SK-N-SH (cell line): ENCODE measurements at regions not wholly inside any gene's neighbourhood (a gene's known extent, or its start where the extent isn't known, plus 50 kb on each side); places are given as distances from the start of the nearest gene placed in this dataset.

ENCODE experiments used
- CTCF ChIA-PET: fragments of 300-600, 350-600 bp; formaldehyde crosslinking; extraction: SDS; loops from one replicate; lab custom pipeline; 2021; lab: Yijun Ruan, JAX
- POLR2A ChIA-PET: fragments of 350-600 bp; sonication (Branson Sonifier 250); formaldehyde crosslinking; extraction: SDS; loops from one replicate; lab custom pipeline; 2020; ENCODE audit warnings: antibody characterized with exemption, inconsistent platforms; lab: Yijun Ruan, JAX
- DNase-seq: peaks from one replicate; pipeline ENCODE4 v3.0.0; 2012
- H2AFZ ChIP-seq: fragments of 200-600 bp; sonication (generic); 2 replicates; pipeline ENCODE4 v1.8.1; 2016; ENCODE audit warnings: antibody characterized with exemption, mild to moderate bottlenecking, low read depth
- H3F3A ChIP-seq: fragments of 200-600 bp; sonication (generic); replicated peaks from 2 replicates; pipeline ENCODE3; 2016; ENCODE audit warnings: antibody characterized with exemption, mild to moderate bottlenecking; ENCODE audit not compliant: insufficient read depth
- H3K27ac ChIP-seq, 2 experiments: fragments of 200-500 bp in 1 of 2; fragments of 200-600 bp in 1 of 2; sonication (Bioruptor generic) in 1 of 2; sonication (generic), shearing (Covaris generic) in 1 of 2; 2 replicates each; pipeline versions ENCODE4 v1.5.1 to v1.6.1; 2014 to 2016; ENCODE audit warnings: low read depth in 2 of 2, inconsistent platforms in 1 of 2, low read length in 1 of 2, mild to moderate bottlenecking in 1 of 2, mixed read lengths in 1 of 2
- H3K27me3 ChIP-seq: fragments of 200-600 bp; sonication (generic), shearing (Covaris generic); 2 replicates; pipeline ENCODE4 v1.6.1; 2016; ENCODE audit warnings: mixed run types; ENCODE audit not compliant: insufficient read depth
- H3K36me3 ChIP-seq, 2 experiments: fragments of 200-500 bp in 1 of 2; fragments of 200-600 bp in 1 of 2; sonication (Bioruptor generic) in 1 of 2; sonication (generic) in 1 of 2; replicated peaks in 1 of 2; 2 replicates each; pipeline versions ENCODE3 to v1.5.1; 2014 to 2016; ENCODE audit warnings: low read length in 1 of 2, mild to moderate bottlenecking in 1 of 2; ENCODE audit not compliant: insufficient read depth in 2 of 2, control insufficient read depth in 1 of 2
- H3K4me1 ChIP-seq, 2 experiments: fragments of 200-500 bp in 1 of 2; fragments of 200-600 bp in 1 of 2; sonication (Bioruptor generic) in 1 of 2; sonication (generic), shearing (Covaris generic) in 1 of 2; 2 replicates each; pipeline versions ENCODE4 v1.5.1 to v1.6.1; 2014 to 2016; ENCODE audit warnings: low read depth in 1 of 2, low read length in 1 of 2, mixed run types in 1 of 2; ENCODE audit not compliant: insufficient read depth in 2 of 2, control insufficient read depth in 1 of 2
- H3K4me2 ChIP-seq: fragments of 200-600 bp; sonication (generic), shearing (Covaris generic); 2 replicates; pipeline ENCODE4 v1.6.1; 2017; ENCODE audit warnings: mixed run types
- H3K4me3 ChIP-seq, 2 experiments: fragments of 200-500 bp in 1 of 2; fragments of 200-600 bp in 1 of 2; sonication (Bioruptor generic) in 1 of 2; sonication (generic), shearing (Covaris generic) in 1 of 2; 2 replicates each; pipeline versions ENCODE4 v1.5.1 to v1.8.1; 2014 to 2016; ENCODE audit warnings: low read depth in 2 of 2, inconsistent platforms in 1 of 2, low read length in 1 of 2, mild to moderate bottlenecking in 1 of 2, mixed read lengths in 1 of 2, moderate library complexity in 1 of 2
- H3K79me2 ChIP-seq: fragments of 200-600 bp; sonication (generic); 2 replicates; pipeline ENCODE4 v1.8.1; 2017; ENCODE audit warnings: mild to moderate bottlenecking; ENCODE audit not compliant: insufficient read depth
- H3K9ac ChIP-seq: fragments of 200-600 bp; sonication (generic); 2 replicates; pipeline ENCODE4 v1.6.1; 2017; ENCODE audit warnings: mixed run types
- H3K9me2 ChIP-seq: fragments of 200-600 bp; sonication (generic); 2 replicates; pipeline ENCODE4 v1.6.1; 2017; ENCODE audit warnings: mixed run types
- H3K9me3 ChIP-seq: fragments of 200-600 bp; sonication (generic); 2 replicates; pipeline ENCODE4 v1.6.1; 2017; ENCODE audit warnings: mixed run types, mild to moderate bottlenecking, moderate library complexity
- H4K20me1 ChIP-seq: fragments of 200-600 bp; sonication (generic); 2 replicates; pipeline ENCODE4 v1.6.1; 2017; ENCODE audit warnings: mild to moderate bottlenecking, mixed run types; ENCODE audit not compliant: insufficient read depth
- CHD2 ChIP-seq: fragments of 150-350 bp; IDR thresholded peaks from 2 replicates; pipeline ENCODE4 v1.6.1; 2018; ENCODE audit warnings: low read length; ENCODE audit not compliant: partially characterized antibody
- ELF1 ChIP-seq: IDR thresholded peaks from 2 replicates; pipeline ENCODE4 v1.4.0; 2012
- EP300 ChIP-seq, 2 experiments: IDR thresholded peaks; 2 replicates each; pipeline versions ENCODE4 v1.4.0 to v1.6.1; 2012; ENCODE audit warnings: borderline replicate concordance in 1 of 2, low read depth in 1 of 2, low read length in 1 of 2
- EZH2phosphoT487 ChIP-seq: fragments of 200-600 bp; sonication (generic); IDR thresholded peaks from 2 replicates; pipeline ENCODE4 v1.6.1; 2017; ENCODE audit warnings: low read depth, mixed run types, mild to moderate bottlenecking, antibody characterized with exemption, moderate library complexity, borderline replicate concordance
- GABPA ChIP-seq: IDR thresholded peaks from 2 replicates; pipeline ENCODE4 v1.4.0; 2012; ENCODE audit warnings: low read depth, mild to moderate bottlenecking
- GATA2 ChIP-seq: sonication (generic); formaldehyde crosslinking; IDR thresholded peaks from 2 replicates; pipeline ENCODE4 v1.5.0; 2020; ENCODE audit warnings: mild to moderate bottlenecking, missing genetic modification reagents
- MAX ChIP-seq: IDR thresholded peaks from 2 replicates; pipeline ENCODE4 v1.4.0; 2012; ENCODE audit warnings: low read depth
- MEF2A ChIP-seq: IDR thresholded peaks from 2 replicates; pipeline ENCODE4 v1.4.0; 2012; ENCODE audit warnings: low read depth, borderline replicate concordance
- MXI1 ChIP-seq: IDR thresholded peaks from 2 replicates; pipeline ENCODE4 v1.6.1; 2012; ENCODE audit warnings: mild to moderate bottlenecking, low read depth, low read length, improper control_type of control experiment
- NFIC ChIP-seq: IDR thresholded peaks from 2 replicates; pipeline ENCODE4 v1.4.0; 2012; ENCODE audit warnings: borderline replicate concordance
- POLR2AphosphoS5 ChIP-seq: IDR thresholded peaks from 2 replicates; pipeline ENCODE4 v1.6.1; 2012; ENCODE audit warnings: low read depth, low read length
- RAD21 ChIP-seq: IDR thresholded peaks from 2 replicates; pipeline ENCODE4 v1.6.1; 2012; ENCODE audit warnings: mild to moderate bottlenecking, low read length
- RCOR1 ChIP-seq: fragments of 150-350 bp; IDR thresholded peaks from 2 replicates; pipeline ENCODE4 v1.6.1; 2017; ENCODE audit warnings: antibody characterized with exemption, low read length
- SMC3 ChIP-seq: IDR thresholded peaks from 2 replicates; pipeline ENCODE4 v1.6.1; 2012; ENCODE audit warnings: low read depth, low read length, improper control_type of control experiment
- TCF12 ChIP-seq: IDR thresholded peaks from 2 replicates; pipeline ENCODE4 v1.4.0; 2012
- USF2 ChIP-seq: fragments of 150-350 bp; IDR thresholded peaks from 2 replicates; pipeline ENCODE4 v1.6.1; 2017; ENCODE audit warnings: antibody characterized with exemption, low read length, low read depth, borderline replicate concordance
- YY1 ChIP-seq: IDR thresholded peaks from 2 replicates; pipeline ENCODE4 v1.4.0; 2012; ENCODE audit warnings: low read depth, mild to moderate bottlenecking
- WGBS: methylation state at CpG from one replicate; pipeline ENCODE4 v1.1.6; 2017; ENCODE audit warnings: low lambda C conversion rate; 5-methylcytosine and 5-hydroxymethylcytosine counted together
- TF ChIP-seq, protein P1 (sequence below): IDR thresholded peaks from 2 replicates; pipeline ENCODE4 v1.4.0; 2012; ENCODE audit warnings: low read depth, borderline replicate concordance

- CTCF ChIA-PET, result no interaction called here
- no peaks in the 10 kb centered on the region for H3K79me2 ChIP-seq
- H3K27ac ChIP-seq, result no peak overlapping the region
- no peak overlapping the region for H3K9ac ChIP-seq
- TF ChIP-seq USF2, result no peak
- no peak for TF ChIP-seq GABPA
- no peak for TF ChIP-seq RAD21
- TF ChIP-seq, protein P1, sequence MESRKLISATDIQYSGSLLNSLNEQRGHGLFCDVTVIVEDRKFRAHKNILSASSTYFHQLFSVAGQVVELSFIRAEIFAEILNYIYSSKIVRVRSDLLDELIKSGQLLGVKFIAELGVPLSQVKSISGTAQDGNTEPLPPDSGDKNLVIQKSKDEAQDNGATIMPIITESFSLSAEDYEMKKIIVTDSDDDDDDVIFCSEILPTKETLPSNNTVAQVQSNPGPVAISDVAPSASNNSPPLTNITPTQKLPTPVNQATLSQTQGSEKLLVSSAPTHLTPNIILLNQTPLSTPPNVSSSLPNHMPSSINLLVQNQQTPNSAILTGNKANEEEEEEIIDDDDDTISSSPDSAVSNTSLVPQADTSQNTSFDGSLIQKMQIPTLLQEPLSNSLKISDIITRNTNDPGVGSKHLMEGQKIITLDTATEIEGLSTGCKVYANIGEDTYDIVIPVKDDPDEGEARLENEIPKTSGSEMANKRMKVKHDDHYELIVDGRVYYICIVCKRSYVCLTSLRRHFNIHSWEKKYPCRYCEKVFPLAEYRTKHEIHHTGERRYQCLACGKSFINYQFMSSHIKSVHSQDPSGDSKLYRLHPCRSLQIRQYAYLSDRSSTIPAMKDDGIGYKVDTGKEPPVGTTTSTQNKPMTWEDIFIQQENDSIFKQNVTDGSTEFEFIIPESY, result no peak
- TF ChIP-seq GATA2 (CRISPR knock-in tag), result no peak
- no peak for TF ChIP-seq TCF12
- no peak for TF ChIP-seq MAX
- TF ChIP-seq RCOR1, result no peak
- no peak for TF ChIP-seq SMC3
- TF ChIP-seq EP300 (IDR thresholded peaks at IDR 0.05; ENCODE audit: borderline replicate concordance in 1 of 2, low read depth in 1 of 2, low read length in 1 of 2), result no peak
- no peak for TF ChIP-seq ELF1
- no peak for TF ChIP-seq MEF2A
- no peak for TF ChIP-seq CHD2
- no peak for TF ChIP-seq EZH2phosphoT487
- TF ChIP-seq YY1, result no peak
- TF ChIP-seq MXI1, result no peak
- no peak for TF ChIP-seq POLR2AphosphoS5
- TF ChIP-seq NFIC, result no peak
- DNase-seq, result no peak
- no peak overlapping the region for H3K4me2 ChIP-seq
- H3K4me1 ChIP-seq, result no peaks in the 10 kb centered on the region
- H4K20me1 ChIP-seq, result no peaks in the 10 kb centered on the region
- WGBS, result 56% methylated on average over 2 of the region's 2 CpGs
- no peaks in the 10 kb centered on the region for H3K9me3 ChIP-seq
- no peaks in the 10 kb centered on the region for H3F3A ChIP-seq
- no peak overlapping the region for H3K4me3 ChIP-seq
- H2AFZ ChIP-seq, result no peak overlapping the region
- no peaks in the 10 kb centered on the region for H3K27me3 ChIP-seq
- POLR2A ChIA-PET, result no interaction called here
- H3K36me3 ChIP-seq, result no peaks in the 10 kb centered on the region
- no peaks in the 10 kb centered on the region for H3K9me2 ChIP-seq
Measured at GRCh38 chr10:83062871-83063270, 1076.4 kb upstream of the GHITM start.
